K562 (cell line): ENCODE measurements at regions not wholly inside any gene's neighbourhood (a gene's known extent, or its start where the extent isn't known, plus 50 kb on each side); places are given as distances from the start of the nearest gene placed in this dataset.

Source experiments
- ATAC-seq: fragments of 200-7000 bp; cut with Tn5 transposase; 3 replicates; pipeline ENCODE4 v1.9.1; 2020; ENCODE audit warnings: moderate library complexity
- BruUV-seq: library from RNA; stranded (reverse); fragments of 400-500 nt; replicated peaks from 2 replicates; lab custom pipeline; 2021; lab: Mats Ljungman, UMichigan
- CTCF ChIA-PET: fragments of 300-600 bp; formaldehyde crosslinking; extraction: SDS; loops from one replicate; lab custom pipeline; 2021; ENCODE audit warnings: low intra/inter-chr PET ratio; lab: Yijun Ruan, JAX
- POLR2A ChIA-PET: fragments of 300-600, 350-650 bp; sonication (Branson Sonifier 250); formaldehyde crosslinking; extraction: SDS; loops from one replicate; lab custom pipeline; 2021; ENCODE audit warnings: antibody characterized with exemption, inconsistent platforms; lab: Yijun Ruan, JAX
- DNase-seq, 4 experiments: peaks; one replicate each; pipeline versions ENCODE4 v3.0.0 to v3.0.0-alpha.2; 2011 to 2018; ENCODE audit warnings: low spot score in 3 of 4, mixed read lengths in 3 of 4; ENCODE audit errors: extremely low read depth in 1 of 4
- FAIRE-seq: peaks from 2 replicates; lab custom pipeline; 2011; peaks lifted over from hg19 to GRCh38; lab: Jason Lieb, UNC
- H2AFZ ChIP-seq: 2 replicates; pipeline ENCODE4 v1.6.0; 2011; ENCODE audit warnings: low read depth, low read length, control low read depth, inconsistent platforms
- H3K27ac ChIP-seq: fragments of 200-600 bp; 3 replicates; pipeline ENCODE4 v1.8.0; 2011; ENCODE audit warnings: low read depth, mild to moderate bottlenecking, control low read depth, inconsistent platforms, low read length, moderate library complexity, mixed read lengths; ENCODE audit errors: extremely low read depth
- H3K27me3 ChIP-seq, 2 experiments: fragments of 300-600 bp in 1 of 2; 2 replicates in 1 of 2; 3 replicates in 1 of 2; pipeline versions ENCODE4 v1.6.0 to v1.8.0; 2011; ENCODE audit warnings: inconsistent platforms in 2 of 2, low read length in 2 of 2, mild to moderate bottlenecking in 1 of 2, mixed read lengths in 1 of 2, moderate library complexity in 1 of 2; ENCODE audit not compliant: control insufficient read depth in 2 of 2, insufficient read depth in 2 of 2
- H3K36me3 ChIP-seq: fragments of 300-600 bp; 3 replicates; pipeline ENCODE4 v1.8.0; 2011; ENCODE audit warnings: mild to moderate bottlenecking, low read length, inconsistent platforms; ENCODE audit not compliant: control insufficient read depth, insufficient read depth
- H3K4me1 ChIP-seq, 2 experiments: fragments of 200-600 bp in 1 of 2; replicated peaks in 1 of 2; 2 replicates in 1 of 2; 3 replicates in 1 of 2; pipeline versions ENCODE4 v1.5.1 to v1.8.0; 2011; ENCODE audit warnings: inconsistent platforms in 2 of 2, low read length in 2 of 2, mild to moderate bottlenecking in 1 of 2, mixed read lengths in 1 of 2, moderate library complexity in 1 of 2; ENCODE audit not compliant: control insufficient read depth in 2 of 2, insufficient read depth in 2 of 2
- H3K4me2 ChIP-seq: 2 replicates; pipeline ENCODE4 v1.6.1; 2011; ENCODE audit warnings: low read length, control low read depth, inconsistent platforms, mixed read lengths; ENCODE audit not compliant: insufficient read depth
- H3K4me3 ChIP-seq: fragments of 200-600 bp; sonication (generic), shearing (Covaris generic); 2 replicates; pipeline ENCODE4 v1.5.1; 2016; ENCODE audit warnings: control low read depth, inconsistent platforms
- H3K79me2 ChIP-seq: fragments of 200-600 bp; 3 replicates; pipeline ENCODE4 v1.8.0; 2011; ENCODE audit warnings: low read length, inconsistent platforms; ENCODE audit not compliant: control insufficient read depth, insufficient read depth
- H3K9ac ChIP-seq, 2 experiments: 2 replicates each; pipeline versions ENCODE4 v1.6.0 to v1.6.1; 2011; ENCODE audit warnings: low read depth in 2 of 2, low read length in 2 of 2, control low read depth in 1 of 2, inconsistent platforms in 1 of 2, mild to moderate bottlenecking in 1 of 2, mixed read lengths in 1 of 2; ENCODE audit not compliant: insufficient read depth in 1 of 2
- H3K9me1 ChIP-seq: one replicate; pipeline ENCODE4 v1.6.0; 2011; ENCODE audit warnings: inconsistent platforms, mild to moderate bottlenecking, low read length, moderate library complexity; ENCODE audit not compliant: control insufficient read depth, insufficient read depth
- H3K9me3 ChIP-seq: replicated peaks from 2 replicates; pipeline ENCODE4 v1.5.1; 2011; ENCODE audit warnings: low read depth, low read length, inconsistent platforms; ENCODE audit not compliant: control insufficient read depth, insufficient read depth
- H4K20me1 ChIP-seq: replicated peaks from 2 replicates; pipeline ENCODE4 v1.6.1; 2011; ENCODE audit warnings: low read length, inconsistent platforms, mixed read lengths; ENCODE audit not compliant: control insufficient read depth, insufficient read depth
- CBX2 ChIP-seq: fragments of 200-600 bp; sonication (generic); IDR thresholded peaks from one replicate; pipeline ENCODE4 v1.6.1; 2012; ENCODE audit warnings: mild to moderate bottlenecking, low read length, inconsistent platforms; ENCODE audit not compliant: insufficient read depth, poor library complexity, severe bottlenecking
- L3MBTL2 ChIP-seq: fragments of 450-650 bp; IDR thresholded peaks from 2 replicates; pipeline ENCODE4 v1.6.1; 2016; ENCODE audit warnings: mild to moderate bottlenecking, moderate library complexity
- SIRT6 ChIP-seq: IDR thresholded peaks from one replicate; pipeline ENCODE4 v1.6.1; 2012; ENCODE audit warnings: low read depth, mild to moderate bottlenecking, control low read depth, inconsistent platforms, low read length, moderate library complexity
- ZFP91 ChIP-seq: sonication (generic); formaldehyde crosslinking; IDR thresholded peaks from 2 replicates; pipeline ENCODE4 v1.8.0; 2022; ENCODE audit warnings: mild to moderate bottlenecking, missing genetic modification reagents
- ZNF212 ChIP-seq: fragments of 450-650 bp; formaldehyde crosslinking; IDR thresholded peaks from 2 replicates; pipeline ENCODE4 v1.4.0; 2020; ENCODE audit warnings: mild to moderate bottlenecking
- ZNF384 ChIP-seq: IDR thresholded peaks from 2 replicates; pipeline ENCODE4 v1.6.1; 2012; ENCODE audit warnings: low read depth, low read length, improper control_type of control experiment
- WGBS: fragments of 100-300 bp; shearing (Covaris generic); methylation state at CpG from one replicate; pipeline ENCODE4 v1.1.6; 2016; ENCODE audit warnings: low coverage, mixed read lengths; ENCODE audit not compliant: insufficient coverage; ENCODE audit errors: missing lambda C conversion rate; 5-methylcytosine and 5-hydroxymethylcytosine counted together
- in situ Hi-C: fragments of 300-500 bp; cut with MboI; formaldehyde crosslinking; loops from 4 replicates; pipeline ENCODE4 v1.15.0; 2018; ENCODE audit warnings: inconsistent platforms, mixed read lengths
- intact Hi-C: fragments of 100-400 bp; cut with micrococcal nuclease; formaldehyde crosslinking; loops from 2 replicates; pipeline ENCODE4 v1.14.2; 2022

GRCh38 chr1:56105397-56105796 is 474.0 kb downstream of the PLPP3 start:
- Histone ChIP-seq H3K9me1 (no peaks in the 10 kb centered on the region), H3K36me3 (no peaks in the 10 kb centered on the region), H3K27me3 (no peaks in the 10 kb centered on the region), H3K79me2 (no peaks in the 10 kb centered on the region), H3K9me3 (no peaks in the 10 kb centered on the region; the same call in 1 of the 2 replicates), H4K20me1 (no peaks in the 10 kb centered on the region), H3K27ac (no peak overlapping the region), H3K4me2 (no peak overlapping the region), H2AFZ (no peak overlapping the region), H3K9ac (no peak overlapping the region), H3K4me3 (no peak overlapping the region), H3K4me1 (no peaks in the 10 kb centered on the region)
- intact Hi-C loops (no loop called here), in situ Hi-C loops (no loop called here)
- ChIA-PET CTCF (no interaction called here), POLR2A (no interaction called here)
- no peak for ATAC-seq
- no peak for FAIRE-seq
- 2% methylated on average over 3 of the region's 3 CpGs for WGBS
- no peak for TF ChIP-seq ZNF212 (CRISPR knock-in tag)
- no peak for TF ChIP-seq CBX2
- TF ChIP-seq ZNF384: no peak
- no peak for TF ChIP-seq ZFP91
- TF ChIP-seq L3MBTL2: no peak
- TF ChIP-seq SIRT6: no peak
- no peak for DNase-seq
- no TSS peak for BruUV-seq
